ENCODE measurements at regions not wholly inside any gene's neighbourhood (a gene's known extent, or its start where the extent isn't known, plus 50 kb on each side); places are given as distances from the start of the nearest gene placed in this dataset.
A peak's percentile ranks its signal among the peaks of the same experiment; 100 is the strongest.
"Not testable (repeated sequence)": the region's sequence is repeated elsewhere in the genome, so short reads cannot be mapped to it uniquely, and the experiment has no call there.

DNA sequence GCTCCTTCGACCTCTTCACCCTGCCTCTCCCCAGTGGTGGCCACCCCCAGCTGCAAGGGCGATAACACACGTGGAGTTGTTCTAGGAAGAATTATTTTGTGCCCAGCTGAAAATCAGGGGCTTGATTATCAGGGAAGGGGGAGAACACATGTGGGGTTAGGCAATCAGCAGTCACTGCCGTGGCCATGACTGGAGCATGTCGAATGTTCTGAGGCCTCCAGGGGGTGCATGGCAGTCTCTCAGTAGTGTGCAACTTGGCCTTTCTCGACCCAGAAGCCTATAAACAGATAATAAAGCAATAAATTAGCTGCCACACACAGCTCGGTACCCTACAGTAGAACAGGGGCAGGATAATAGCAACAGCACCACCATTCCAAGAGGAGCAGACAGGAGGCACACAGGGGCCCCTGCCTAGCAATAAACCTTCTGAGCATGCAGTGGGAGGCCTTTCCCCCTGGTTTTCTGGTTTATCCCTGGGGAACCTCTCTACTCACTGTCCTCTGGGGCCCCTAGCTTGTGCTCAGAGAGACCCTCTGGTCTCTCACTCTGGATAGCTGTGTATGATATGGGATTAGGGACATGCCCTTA lies 308.2 kb upstream of the PLGLB2 start:
- not testable (repeated sequence) for FAIRE-seq

- not testable (repeated sequence) for FAIRE-seq
Observed at GRCh38 chr2:87440650-87441049, 307.2 kb upstream of the PLGLB2 start.

GRCh38 chr2:87441375-87441774 lies 306.5 kb upstream of the PLGLB2 start:
- FAIRE-seq = not testable (repeated sequence)

DNA sequence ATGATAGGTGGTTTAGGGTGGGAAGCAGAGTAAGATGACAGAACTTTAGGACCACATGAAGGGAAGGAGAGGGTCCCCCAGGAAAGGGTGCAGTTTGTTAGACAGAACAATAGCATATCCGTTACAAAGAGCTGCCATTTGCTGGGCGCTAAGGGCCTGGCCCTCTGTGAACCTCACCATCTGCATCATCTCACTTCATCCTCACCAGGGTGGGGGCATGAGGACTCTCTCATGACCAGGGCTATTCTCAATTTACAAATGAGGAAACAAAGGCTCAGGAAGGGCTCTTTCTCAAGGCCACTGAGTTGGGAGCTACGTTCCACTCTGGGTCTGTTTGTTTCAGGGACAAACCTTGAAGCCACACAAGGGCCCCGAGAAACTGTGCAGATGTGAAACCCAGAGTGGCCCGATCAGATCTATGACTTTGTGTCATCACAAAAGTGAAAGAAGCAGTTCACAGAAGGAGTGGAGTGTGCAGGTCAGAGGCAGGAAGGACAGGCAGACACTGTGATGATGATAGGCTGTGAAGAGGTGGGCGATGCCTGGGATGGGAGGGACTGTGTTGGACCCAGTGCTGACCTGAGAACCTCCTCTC lies 304.8 kb upstream of the PLGLB2 start:
- FAIRE-seq = not testable (repeated sequence)

DNA sequence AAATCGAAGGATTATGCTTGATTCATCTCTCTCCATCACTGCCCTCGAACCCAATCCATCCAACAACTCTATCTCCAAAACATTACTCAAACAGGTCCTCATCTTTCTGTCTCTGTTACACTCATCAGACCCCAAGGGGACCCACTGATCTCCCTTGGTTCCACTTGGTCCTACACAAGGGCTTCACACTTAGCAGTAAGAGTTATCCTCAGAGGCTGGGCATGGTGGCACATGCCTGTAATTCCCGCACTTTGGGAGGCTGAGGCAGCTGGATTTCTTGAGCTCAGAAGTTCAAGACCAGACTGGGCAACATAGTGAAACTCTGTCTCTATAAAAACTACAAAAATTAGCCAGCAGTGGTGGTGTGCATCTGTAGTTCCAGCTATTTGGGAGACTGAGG lies 302.9 kb upstream of the PLGLB2 start:
- FAIRE-seq = not testable (repeated sequence)

DNA sequence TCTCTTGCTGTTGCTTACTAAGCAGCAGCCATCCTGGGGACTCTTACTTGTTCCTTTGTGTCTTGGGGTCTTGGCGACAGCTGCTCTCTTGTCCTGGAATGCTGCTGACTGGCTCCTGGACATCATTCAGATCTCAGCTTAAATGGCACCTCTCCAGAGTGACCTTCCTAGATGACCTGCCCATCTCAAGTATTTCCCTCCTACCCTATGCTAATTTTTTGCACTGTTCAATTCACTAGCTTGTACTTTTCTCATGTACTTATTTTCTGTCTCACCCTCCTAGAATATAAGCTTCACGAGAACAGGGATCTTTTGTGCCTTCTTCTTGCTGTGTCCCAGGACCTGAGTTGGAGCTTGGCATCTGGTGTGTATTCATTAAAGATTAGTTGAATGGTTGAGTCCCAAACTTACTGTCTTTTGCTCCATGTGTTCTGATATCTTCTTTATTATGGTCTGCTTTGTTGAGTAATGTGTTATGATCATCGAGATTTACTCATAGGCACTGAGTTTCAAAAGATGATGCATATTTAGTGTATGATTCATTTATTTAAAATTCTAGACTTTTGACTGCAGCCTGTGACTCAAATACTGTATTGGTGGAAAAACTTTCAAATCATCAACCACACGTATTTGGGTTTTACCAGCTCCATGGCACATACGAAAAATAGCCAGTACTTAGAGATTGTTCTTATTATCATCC lies 302.1 kb upstream of the PLGLB2 start:
- FAIRE-seq = not testable (repeated sequence)

GRCh38 chr2:87446313-87446696 lies 301.6 kb upstream of the PLGLB2 start:
- not testable (repeated sequence) for FAIRE-seq

DNA sequence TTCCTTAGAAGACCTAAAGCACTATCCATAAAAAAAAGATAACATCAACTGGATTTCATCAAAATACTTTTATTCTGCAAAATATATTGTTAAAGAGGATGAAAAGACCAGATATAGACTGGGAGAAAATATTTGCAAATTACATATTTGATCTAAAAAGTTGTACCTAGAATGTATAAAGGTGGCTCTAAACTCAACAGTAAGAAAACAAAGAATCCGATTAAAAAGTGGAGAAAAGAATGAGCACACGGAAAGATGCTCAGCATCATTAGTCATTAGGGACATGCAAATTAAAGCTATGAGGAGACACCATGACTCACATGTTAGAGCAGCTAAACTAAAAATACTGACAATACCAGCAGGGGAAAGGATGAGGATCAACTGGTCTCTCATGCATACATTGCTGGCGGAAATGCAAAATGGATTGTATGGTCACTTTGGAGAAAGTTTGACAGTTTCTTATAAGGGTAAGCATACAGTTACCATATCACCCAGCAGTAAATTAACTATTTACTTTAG lies 298.4 kb upstream of the PLGLB2 start:
- not testable (repeated sequence) for FAIRE-seq

DNA sequence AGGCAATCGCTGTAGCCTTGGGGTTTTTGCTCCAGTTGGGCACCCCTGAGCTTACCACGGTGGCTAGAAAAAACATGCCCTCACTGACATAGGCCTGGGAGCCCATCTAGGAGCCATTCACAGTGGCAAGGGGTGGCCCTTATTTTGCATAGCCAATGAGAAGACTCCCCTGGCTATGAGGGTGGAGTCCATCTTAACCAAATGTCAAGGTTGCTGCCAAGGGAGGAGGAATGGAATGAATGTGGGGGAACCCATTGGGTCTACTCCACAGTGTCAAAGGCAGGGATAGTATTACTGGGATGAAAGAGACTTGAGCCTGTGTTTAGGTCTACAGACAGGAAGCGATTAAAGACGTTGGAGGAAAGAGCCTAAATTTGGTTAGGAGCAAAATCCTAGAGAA lies 295.7 kb upstream of the PLGLB2 start:
- FAIRE-seq = not testable (repeated sequence)

GRCh38 chr2:87452861-87453260 lies 295.0 kb upstream of the PLGLB2 start:
- FAIRE-seq = not testable (repeated sequence)

GRCh38 chr2:87453965-87454364 lies 293.9 kb upstream of the PLGLB2 start:
- FAIRE-seq = peak; percentile 74

DNA sequence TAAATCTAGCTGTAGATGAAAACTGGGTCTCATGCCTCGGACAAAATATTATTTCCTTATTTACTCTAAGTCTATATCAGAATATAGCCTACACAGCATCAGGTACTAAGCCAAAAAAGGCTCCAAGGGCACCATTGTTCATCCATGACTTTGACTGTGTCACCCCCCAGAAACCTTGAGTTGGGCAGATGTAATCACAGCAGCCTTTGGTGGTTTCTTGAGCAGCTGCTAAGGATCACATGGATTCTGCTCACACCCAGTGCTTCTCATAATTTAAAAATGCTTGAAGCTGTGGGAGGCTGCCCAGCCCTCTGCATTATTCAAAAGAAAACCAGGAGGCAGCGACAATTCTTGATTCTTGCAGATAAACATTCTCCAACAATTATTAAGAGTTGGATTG lies 293.5 kb upstream of the PLGLB2 start:
- FAIRE-seq = peak; percentile 64

- FAIRE-seq = peak; percentile 97
Observed at GRCh38 chr2:87455209-87455853, 292.6 kb upstream of the PLGLB2 start.

DNA sequence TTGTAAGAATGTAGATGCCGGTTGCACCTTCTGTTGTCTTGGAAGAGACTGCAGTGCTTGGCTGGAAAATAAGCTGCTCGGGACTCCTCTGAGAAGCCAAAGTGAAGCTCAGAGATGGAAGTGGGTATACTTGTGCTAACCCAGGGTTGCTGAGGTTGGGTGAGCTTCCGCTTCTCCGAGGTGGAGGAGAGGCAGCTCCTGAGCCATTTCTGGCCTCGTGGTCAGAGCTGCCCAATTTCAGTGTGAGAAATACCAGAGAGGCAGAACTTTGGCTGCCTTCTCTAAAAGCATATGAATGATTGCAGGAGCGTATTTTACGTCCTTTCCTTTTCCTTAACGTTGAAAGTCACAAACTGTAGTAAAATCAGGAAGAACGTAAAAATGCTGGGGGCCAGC lies 292.0 kb upstream of the PLGLB2 start:
- FAIRE-seq = not testable (repeated sequence)

- FAIRE-seq = peak; percentile 69
Observed at GRCh38 chr2:87456477-87457128, 291.3 kb upstream of the PLGLB2 start.

- not testable (repeated sequence) for FAIRE-seq
Observed at GRCh38 chr2:87457129-87457499, 290.8 kb upstream of the PLGLB2 start.

DNA sequence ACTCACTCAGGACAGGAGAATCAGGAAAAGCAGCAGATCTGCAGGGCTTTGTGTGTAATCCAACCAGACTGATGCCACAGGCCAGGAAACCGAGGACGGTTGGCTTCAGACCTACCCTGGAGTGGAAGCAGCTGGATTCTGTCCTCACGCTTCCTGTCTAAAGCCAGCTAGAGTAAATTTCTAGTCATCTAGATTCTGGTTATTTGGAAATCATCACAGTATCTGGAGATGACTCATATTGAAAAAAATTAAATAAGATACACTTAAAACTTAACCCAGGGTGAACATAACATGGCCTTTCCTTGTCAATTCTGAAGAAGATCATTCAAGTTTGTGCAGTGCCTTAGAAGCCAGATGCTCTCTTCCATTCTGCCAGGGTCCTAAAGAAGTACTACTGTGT lies 288.9 kb upstream of the PLGLB2 start:
- not testable (repeated sequence) for FAIRE-seq

GRCh38 chr2:87460104-87460503 lies 287.8 kb upstream of the PLGLB2 start:
- FAIRE-seq = not testable (repeated sequence)

DNA sequence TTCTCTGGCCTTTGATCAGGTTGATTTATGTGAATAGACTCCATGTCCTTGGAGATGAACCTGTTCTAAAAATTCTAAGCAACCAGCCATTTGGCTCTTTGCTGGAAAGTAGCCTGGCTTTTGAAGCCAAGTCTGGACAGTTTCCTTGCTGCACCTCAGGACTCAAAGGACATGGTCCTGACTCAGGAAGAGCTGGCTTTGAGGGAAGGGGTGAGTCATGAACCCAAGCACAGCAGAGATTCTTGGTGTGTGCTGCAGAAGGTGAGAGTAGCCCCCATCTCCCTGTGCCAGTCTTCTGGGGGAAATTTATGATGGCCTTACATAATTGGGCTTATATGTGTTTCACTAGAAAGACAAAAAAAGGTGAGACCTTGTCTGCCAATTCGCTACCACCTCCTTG lies 287.2 kb upstream of the PLGLB2 start:
- FAIRE-seq = not testable (repeated sequence)

- FAIRE-seq = not testable (repeated sequence)
Observed at GRCh38 chr2:87461671-87462070, 286.2 kb upstream of the PLGLB2 start.

DNA sequence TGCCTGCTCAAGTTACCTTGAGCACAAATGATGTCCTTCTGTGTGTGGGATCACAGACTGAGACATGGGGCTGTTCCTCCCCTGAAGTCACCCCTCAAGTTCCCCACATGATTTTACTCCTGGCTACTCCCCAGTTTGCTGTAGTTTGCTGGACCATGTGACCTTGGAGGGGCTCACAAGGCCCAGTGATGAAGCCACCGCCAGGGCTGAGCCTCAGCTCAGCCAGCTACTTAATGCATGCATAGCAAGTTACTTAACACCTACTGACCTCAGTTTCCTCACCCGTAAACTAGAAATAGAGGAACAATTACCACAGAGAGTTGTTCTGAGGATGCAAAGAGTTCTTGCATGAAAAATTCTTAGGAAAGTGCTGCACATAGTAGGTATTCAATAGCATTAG lies 283.7 kb upstream of the PLGLB2 start:
- FAIRE-seq = not testable (repeated sequence)

- not testable (repeated sequence) for FAIRE-seq
Observed at GRCh38 chr2:87465730-87466129, 282.2 kb upstream of the PLGLB2 start.

DNA sequence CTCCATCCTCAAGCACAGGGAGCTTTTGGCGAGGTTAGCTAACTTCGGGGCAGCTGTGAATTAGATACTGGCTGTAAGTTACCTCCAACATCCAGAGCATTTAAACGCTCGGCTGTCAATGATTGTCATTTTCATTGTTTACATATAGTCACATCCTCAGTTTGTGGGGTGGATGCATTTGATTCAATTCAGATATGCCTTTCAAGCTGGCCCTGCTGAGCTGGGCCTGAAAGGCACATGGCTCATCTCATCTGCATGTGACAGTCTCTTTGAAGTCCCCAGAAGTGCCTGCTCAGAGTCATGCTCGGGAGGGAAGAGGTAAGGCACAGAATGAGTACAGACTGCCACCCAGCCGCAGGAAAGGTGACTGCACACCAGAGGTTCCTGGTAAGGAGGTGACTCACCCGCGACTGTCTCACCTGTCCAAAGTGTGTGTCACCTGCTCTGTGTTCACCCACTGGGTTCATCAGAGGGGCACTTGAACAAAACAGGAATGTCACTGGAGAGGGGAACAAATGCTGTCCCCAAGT lies 281.2 kb upstream of the PLGLB2 start:
- not testable (repeated sequence) for FAIRE-seq
